Activated naive CD8-positive, alpha-beta T cell treated with anti-CD3 and anti-CD28 coated beads for 36 hours (primary cell): ENCODE measurements at regions not wholly inside any gene's neighbourhood (a gene's known extent, or its start where the extent isn't known, plus 50 kb on each side); places are given as distances from the start of the nearest gene placed in this dataset.

Experiments used
- DNase-seq: peaks from one replicate; pipeline ENCODE4 v3.0.0; 2021
- H3K27ac Mint-ChIP-seq: one replicate; pipeline ENCODE4 v1.8.0; 2022; ENCODE audit warnings: mild to moderate bottlenecking, moderate library complexity, mixed read lengths
- H3K27me3 Mint-ChIP-seq: one replicate; pipeline ENCODE4 v1.8.0; 2022; ENCODE audit warnings: mild to moderate bottlenecking, mixed read lengths
- H3K36me3 Mint-ChIP-seq: one replicate; pipeline ENCODE4 v1.8.0; 2021; ENCODE audit warnings: mild to moderate bottlenecking, mixed read lengths
- H3K4me1 Mint-ChIP-seq: one replicate; pipeline ENCODE4 v1.8.0; 2021; ENCODE audit warnings: mixed read lengths
- H3K4me3 Mint-ChIP-seq: one replicate; pipeline ENCODE4 v1.8.0; 2022; ENCODE audit warnings: mild to moderate bottlenecking, moderate library complexity, mixed read lengths
- H3K9me3 Mint-ChIP-seq: one replicate; pipeline ENCODE4 v1.8.0; 2022; ENCODE audit warnings: mixed read lengths

- Mint-ChIP-seq H3K27me3 (peaks cover 40% of the 10 kb centered on the region), H3K4me3 (no peak overlapping the region), H3K36me3 (no peaks in the 10 kb centered on the region), H3K4me1 (no peaks in the 10 kb centered on the region), H3K27ac (no peak overlapping the region), H3K9me3 (no peaks in the 10 kb centered on the region)
- DNase-seq, result no peak
Measured at GRCh38 chr7:118298771-118299170, 74.3 kb downstream of the ANKRD7 start.

- no peaks in the 10 kb centered on the region for H3K36me3 Mint-ChIP-seq
- H3K27me3 Mint-ChIP-seq, result peaks cover 49% of the 10 kb centered on the region
- DNase-seq, result no peak
- no peak overlapping the region for H3K4me3 Mint-ChIP-seq
- no peaks in the 10 kb centered on the region for H3K4me1 Mint-ChIP-seq
- no peak overlapping the region for H3K27ac Mint-ChIP-seq
- H3K9me3 Mint-ChIP-seq, result no peaks in the 10 kb centered on the region
Measured at GRCh38 chr7:118300177-118300576, 75.7 kb downstream of the ANKRD7 start.

- H3K4me3 Mint-ChIP-seq, result no peak overlapping the region
- H3K36me3 Mint-ChIP-seq, result no peaks in the 10 kb centered on the region
- H3K27ac Mint-ChIP-seq, result no peak overlapping the region
- H3K27me3 Mint-ChIP-seq, result peaks cover 32% of the 10 kb centered on the region
- no peak for DNase-seq
- H3K4me1 Mint-ChIP-seq, result no peaks in the 10 kb centered on the region
- H3K9me3 Mint-ChIP-seq, result peaks cover 2% of the 10 kb centered on the region
Measured at GRCh38 chr7:118304100-118304499, 79.6 kb downstream of the ANKRD7 start.

GRCh38 chr7:118305671-118306070 lies 81.2 kb downstream of the ANKRD7 start:
- DNase-seq, result no peak
- no peaks in the 10 kb centered on the region for H3K4me1 Mint-ChIP-seq
- H3K36me3 Mint-ChIP-seq, result no peaks in the 10 kb centered on the region
- peaks cover 30% of the 10 kb centered on the region for H3K27me3 Mint-ChIP-seq
- H3K4me3 Mint-ChIP-seq, result no peak overlapping the region
- peaks cover 10% of the 10 kb centered on the region for H3K9me3 Mint-ChIP-seq
- H3K27ac Mint-ChIP-seq, result no peak overlapping the region

- Mint-ChIP-seq H3K27me3 (peaks cover 30% of the 10 kb centered on the region), H3K27ac (no peak overlapping the region), H3K4me1 (peaks cover 8% of the 10 kb centered on the region), H3K36me3 (no peaks in the 10 kb centered on the region), H3K9me3 (peaks cover 10% of the 10 kb centered on the region), H3K4me3 (no peak overlapping the region)
- DNase-seq, result no peak
Measured at GRCh38 chr7:118306771-118307170, 82.3 kb downstream of the ANKRD7 start.

- Mint-ChIP-seq H3K9me3 (peaks cover 22% of the 10 kb centered on the region), H3K4me1 (peaks cover 12% of the 10 kb centered on the region), H3K27ac (peak overlapping the region; percentile 68), H3K27me3 (peaks cover 27% of the 10 kb centered on the region), H3K4me3 (no peak overlapping the region), H3K36me3 (no peaks in the 10 kb centered on the region)
- DNase-seq, result no peak
Measured at GRCh38 chr7:118311121-118311836, 86.8 kb downstream of the ANKRD7 start.

- peaks cover 30% of the 10 kb centered on the region for H3K27me3 Mint-ChIP-seq
- peaks cover 22% of the 10 kb centered on the region for H3K9me3 Mint-ChIP-seq
- DNase-seq, result no peak
- no peak overlapping the region for H3K4me3 Mint-ChIP-seq
- no peaks in the 10 kb centered on the region for H3K36me3 Mint-ChIP-seq
- no peak overlapping the region for H3K27ac Mint-ChIP-seq
- H3K4me1 Mint-ChIP-seq, result peaks cover 12% of the 10 kb centered on the region
Measured at GRCh38 chr7:118312051-118312450, 87.5 kb downstream of the ANKRD7 start.

GRCh38 chr7:118312966-118313365 lies 88.5 kb downstream of the ANKRD7 start:
- Mint-ChIP-seq H3K4me3 (no peak overlapping the region), H3K4me1 (peaks cover 12% of the 10 kb centered on the region), H3K27me3 (peaks cover 35% of the 10 kb centered on the region), H3K36me3 (no peaks in the 10 kb centered on the region), H3K9me3 (peaks cover 22% of the 10 kb centered on the region), H3K27ac (peak overlapping the region; percentile 82)
- no peak for DNase-seq

- H3K9me3 Mint-ChIP-seq, result no peaks in the 10 kb centered on the region
- no peaks in the 10 kb centered on the region for H3K36me3 Mint-ChIP-seq
- no peak overlapping the region for H3K4me3 Mint-ChIP-seq
- H3K27ac Mint-ChIP-seq, result no peak overlapping the region
- DNase-seq, result no peak
- H3K27me3 Mint-ChIP-seq, result peaks cover 24% of the 10 kb centered on the region
- H3K4me1 Mint-ChIP-seq, result no peaks in the 10 kb centered on the region
Measured at GRCh38 chr7:118324790-118325449, 100.4 kb downstream of the ANKRD7 start.

GRCh38 chr7:118325450-118325808 lies 100.9 kb downstream of the ANKRD7 start:
- Mint-ChIP-seq H3K27me3 (peaks cover 22% of the 10 kb centered on the region), H3K4me1 (no peaks in the 10 kb centered on the region), H3K36me3 (no peaks in the 10 kb centered on the region), H3K27ac (no peak overlapping the region), H3K4me3 (no peak overlapping the region), H3K9me3 (no peaks in the 10 kb centered on the region)
- no peak for DNase-seq

- H3K27me3 Mint-ChIP-seq, result peaks cover 15% of the 10 kb centered on the region
- no peak for DNase-seq
- no peaks in the 10 kb centered on the region for H3K36me3 Mint-ChIP-seq
- H3K4me3 Mint-ChIP-seq, result no peak overlapping the region
- no peaks in the 10 kb centered on the region for H3K4me1 Mint-ChIP-seq
- H3K9me3 Mint-ChIP-seq, result no peaks in the 10 kb centered on the region
- H3K27ac Mint-ChIP-seq, result no peak overlapping the region
Measured at GRCh38 chr7:118327174-118327573, 102.7 kb downstream of the ANKRD7 start.

GRCh38 chr7:118328505-118329211 lies 104.2 kb downstream of the ANKRD7 start:
- Mint-ChIP-seq H3K4me3 (no peak overlapping the region), H3K27ac (no peak overlapping the region), H3K9me3 (no peaks in the 10 kb centered on the region), H3K27me3 (peaks cover 15% of the 10 kb centered on the region), H3K36me3 (no peaks in the 10 kb centered on the region), H3K4me1 (no peaks in the 10 kb centered on the region)
- no peak for DNase-seq

GRCh38 chr7:118330388-118330787 lies 105.9 kb downstream of the ANKRD7 start:
- Mint-ChIP-seq H3K4me1 (no peaks in the 10 kb centered on the region), H3K4me3 (no peak overlapping the region), H3K9me3 (no peaks in the 10 kb centered on the region), H3K27me3 (peaks cover 12% of the 10 kb centered on the region), H3K36me3 (no peaks in the 10 kb centered on the region), H3K27ac (no peak overlapping the region)
- no peak for DNase-seq

GRCh38 chr7:118346748-118347147 lies 122.2 kb downstream of the ANKRD7 start:
- DNase-seq, result no peak
- Mint-ChIP-seq H3K27me3 (no peaks in the 10 kb centered on the region), H3K27ac (no peak overlapping the region), H3K36me3 (no peaks in the 10 kb centered on the region), H3K4me1 (peaks cover 3% of the 10 kb centered on the region), H3K9me3 (no peaks in the 10 kb centered on the region), H3K4me3 (no peak overlapping the region)

GRCh38 chr7:118349604-118350003 lies 125.1 kb downstream of the ANKRD7 start:
- Mint-ChIP-seq H3K4me1 (peaks cover 3% of the 10 kb centered on the region), H3K36me3 (no peaks in the 10 kb centered on the region), H3K9me3 (no peaks in the 10 kb centered on the region), H3K27me3 (no peaks in the 10 kb centered on the region), H3K4me3 (no peak overlapping the region), H3K27ac (no peak overlapping the region)
- DNase-seq, result no peak
